Peyer's patch (tissue), 4 donors: ENCODE measurements at regions not wholly inside any gene's neighbourhood (a gene's known extent, or its start where the extent isn't known, plus 50 kb on each side); places are given as distances from the start of the nearest gene placed in this dataset.

Source experiments
- DNase-seq, 3 donors: peaks; one replicate each; pipeline ENCODE4 v3.0.0-alpha.2; 2017 to 2019
- H3K27ac ChIP-seq, 4 donors: fragments of 200-600 bp; sonication (generic); one replicate each; pipeline ENCODE4 v1.5.1; 2016 to 2019
- H3K27me3 ChIP-seq, 2 donors: fragments of 200-600 bp; sonication (generic); one replicate each; pipeline ENCODE4 v1.5.1; 2019
- H3K36me3 ChIP-seq, 3 donors: fragments of 200-600 bp; sonication (generic); one replicate each; pipeline ENCODE4 v1.5.1; 2016 to 2019
- H3K4me1 ChIP-seq, 4 donors: fragments of 200-600 bp; sonication (generic); one replicate each; pipeline ENCODE4 v1.5.1; 2016 to 2019
- H3K4me3 ChIP-seq, 4 donors: fragments of 200-600 bp; sonication (generic); 1 replicate in 3 of 4; 2 replicates in 1 of 4; pipeline ENCODE4 v1.5.1; 2016 to 2019; ENCODE audit warnings: mild to moderate bottlenecking in 1 of 4
- H3K9me3 ChIP-seq, 4 donors: fragments of 200-600 bp; sonication (generic); one replicate each; pipeline ENCODE4 v1.5.1; 2016 to 2019; ENCODE audit warnings: mild to moderate bottlenecking in 1 of 4
- POLR2A ChIP-seq, 2 donors: fragments of 450-650 bp; IDR thresholded peaks; one replicate each; pipeline ENCODE4 v1.5.1; 2017; ENCODE audit warnings: antibody characterized with exemption in 2 of 2, mild to moderate bottlenecking in 2 of 2, moderate library complexity in 2 of 2
- TF ChIP-seq, protein P1 (sequence below), 6 experiments: fragments of 450-650 bp in 4 of 6; fragments of 200-600 bp in 2 of 6; sonication (generic) in 1 of 6; IDR thresholded peaks; one replicate each; pipeline ENCODE4 v1.5.1; 2017 to 2019; ENCODE audit warnings: antibody characterized with exemption in 6 of 6, mild to moderate bottlenecking in 3 of 6, moderate library complexity in 1 of 6

DNA sequence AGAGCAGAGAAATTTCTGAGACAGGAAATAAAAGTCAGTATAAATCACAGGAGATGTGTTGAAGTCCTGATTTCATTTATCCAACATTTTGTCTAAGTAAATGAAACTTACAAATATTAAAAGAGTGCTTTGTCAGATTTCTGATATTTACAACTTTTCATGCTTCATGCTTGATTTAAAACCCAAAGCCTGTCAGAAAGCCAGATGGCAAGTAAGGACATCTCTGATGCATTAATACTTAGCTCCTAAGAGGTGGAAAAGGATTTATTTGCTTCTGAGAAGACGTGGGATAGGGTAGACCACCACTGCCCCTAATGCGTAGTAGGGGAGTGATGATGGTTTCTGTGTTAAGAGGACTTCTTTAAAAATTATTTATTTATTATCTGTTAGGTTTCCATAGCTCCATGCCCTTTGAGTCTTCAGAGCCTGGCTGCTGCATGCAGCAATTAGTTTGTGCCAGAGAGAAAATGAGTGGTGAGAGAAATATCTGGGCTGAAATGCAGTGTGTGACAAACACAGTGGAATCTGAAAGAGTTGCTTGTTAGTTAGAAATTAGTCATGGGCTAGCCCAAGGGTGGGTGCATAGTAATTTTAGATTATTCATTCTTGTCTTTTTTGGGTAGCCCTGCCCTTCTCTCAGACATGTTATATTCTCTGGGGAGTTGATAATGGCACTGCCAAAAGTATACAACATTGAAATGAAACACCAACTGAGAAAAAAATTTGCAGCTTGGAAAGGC is 333.8 kb downstream of the C4orf33 start:
- H3K27me3 ChIP-seq: no peaks in the 10 kb centered on the region
- no peaks in the 10 kb centered on the region for H3K36me3 ChIP-seq
- no peak overlapping the region for H3K27ac ChIP-seq
- TF ChIP-seq, protein P1, sequence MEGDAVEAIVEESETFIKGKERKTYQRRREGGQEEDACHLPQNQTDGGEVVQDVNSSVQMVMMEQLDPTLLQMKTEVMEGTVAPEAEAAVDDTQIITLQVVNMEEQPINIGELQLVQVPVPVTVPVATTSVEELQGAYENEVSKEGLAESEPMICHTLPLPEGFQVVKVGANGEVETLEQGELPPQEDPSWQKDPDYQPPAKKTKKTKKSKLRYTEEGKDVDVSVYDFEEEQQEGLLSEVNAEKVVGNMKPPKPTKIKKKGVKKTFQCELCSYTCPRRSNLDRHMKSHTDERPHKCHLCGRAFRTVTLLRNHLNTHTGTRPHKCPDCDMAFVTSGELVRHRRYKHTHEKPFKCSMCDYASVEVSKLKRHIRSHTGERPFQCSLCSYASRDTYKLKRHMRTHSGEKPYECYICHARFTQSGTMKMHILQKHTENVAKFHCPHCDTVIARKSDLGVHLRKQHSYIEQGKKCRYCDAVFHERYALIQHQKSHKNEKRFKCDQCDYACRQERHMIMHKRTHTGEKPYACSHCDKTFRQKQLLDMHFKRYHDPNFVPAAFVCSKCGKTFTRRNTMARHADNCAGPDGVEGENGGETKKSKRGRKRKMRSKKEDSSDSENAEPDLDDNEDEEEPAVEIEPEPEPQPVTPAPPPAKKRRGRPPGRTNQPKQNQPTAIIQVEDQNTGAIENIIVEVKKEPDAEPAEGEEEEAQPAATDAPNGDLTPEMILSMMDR (IDR thresholded peaks at IDR 0.05): no peak
- no peak for TF ChIP-seq POLR2A (IDR thresholded peaks at IDR 0.05)
- no peaks in the 10 kb centered on the region for H3K9me3 ChIP-seq
- no peak for DNase-seq
- H3K4me3 ChIP-seq: no peak overlapping the region
- H3K4me1 ChIP-seq: no peaks in the 10 kb centered on the region

DNA sequence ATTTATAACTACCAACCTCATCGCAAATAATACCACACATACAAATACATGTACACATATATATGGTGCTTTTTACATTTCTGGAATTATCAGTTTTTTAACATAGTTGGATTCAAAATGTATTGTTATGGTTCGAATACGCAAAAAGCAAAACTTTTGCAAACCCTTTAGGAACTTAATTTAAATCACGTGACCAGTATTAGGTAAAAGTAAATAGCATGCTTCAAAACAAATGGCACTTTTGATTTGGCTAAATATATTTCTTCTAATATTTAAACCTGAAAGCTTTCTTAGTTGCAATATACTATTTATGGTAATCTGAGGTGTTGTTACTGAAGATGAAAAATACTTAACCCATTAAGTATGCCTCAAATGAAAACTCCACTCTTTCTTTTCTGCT is 341.4 kb downstream of the C4orf33 start:
- no peaks in the 10 kb centered on the region for H3K9me3 ChIP-seq
- H3K27ac ChIP-seq: no peak overlapping the region
- H3K4me1 ChIP-seq: no peaks in the 10 kb centered on the region
- H3K36me3 ChIP-seq: no peaks in the 10 kb centered on the region
- no peak overlapping the region for H3K4me3 ChIP-seq
- no peak for DNase-seq
- TF ChIP-seq, protein P1 (IDR thresholded peaks at IDR 0.05): no peak
- TF ChIP-seq POLR2A (IDR thresholded peaks at IDR 0.05): no peak
- no peaks in the 10 kb centered on the region for H3K27me3 ChIP-seq

DNA sequence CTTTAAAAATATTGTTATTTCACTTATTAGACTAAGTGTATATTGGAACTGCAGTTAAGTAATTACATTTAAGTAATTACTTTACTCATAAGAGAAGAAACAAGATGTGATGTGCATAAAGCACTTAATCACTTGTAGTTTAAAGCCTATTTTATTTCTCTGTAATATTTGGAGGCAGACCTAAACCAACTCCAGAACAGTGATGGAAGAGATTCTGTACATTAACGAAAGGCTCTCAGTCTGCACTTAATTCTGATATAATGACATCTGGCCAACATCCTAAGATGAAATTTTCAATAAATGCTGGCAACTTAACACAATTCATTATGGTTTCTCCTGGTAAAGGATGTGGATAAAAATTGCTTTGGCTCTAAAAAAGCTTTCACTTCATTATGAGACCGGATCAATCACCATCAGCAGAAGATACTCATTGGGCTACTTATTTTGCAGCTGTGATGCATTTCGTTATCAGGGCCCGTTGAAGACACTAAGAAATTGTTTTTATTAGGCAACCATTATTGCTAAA is 342.6 kb downstream of the C4orf33 start:
- Histone ChIP-seq H3K4me1 (no peaks in the 10 kb centered on the region), H3K36me3 (no peaks in the 10 kb centered on the region), H3K27me3 (no peaks in the 10 kb centered on the region), H3K9me3 (no peaks in the 10 kb centered on the region), H3K4me3 (no peak overlapping the region), H3K27ac (no peak overlapping the region)
- TF ChIP-seq, protein P1 (IDR thresholded peaks at IDR 0.05): no peak
- TF ChIP-seq POLR2A (IDR thresholded peaks at IDR 0.05): no peak
- DNase-seq: no peak

DNA sequence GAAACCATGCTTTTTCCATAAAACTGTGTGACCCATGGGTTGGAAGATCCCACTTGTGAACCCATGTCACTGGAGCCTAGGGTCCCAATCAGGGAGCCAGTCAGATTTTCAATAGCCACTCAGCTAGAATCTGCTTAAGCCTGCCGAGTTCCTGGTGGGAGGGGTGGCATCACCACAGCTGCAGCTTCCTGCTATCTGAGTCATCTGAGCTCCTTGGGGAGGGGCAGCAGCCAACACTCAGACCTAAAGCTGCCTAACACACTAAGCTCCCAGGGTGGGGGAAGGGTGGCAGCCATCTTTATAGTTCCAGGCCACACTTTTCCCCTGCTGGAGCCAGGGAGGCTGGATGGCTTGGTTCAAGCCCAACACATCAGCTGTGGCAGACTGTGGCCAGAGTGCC is 350.1 kb downstream of the C4orf33 start:
- Histone ChIP-seq H3K4me3 (no peak overlapping the region), H3K9me3 (no peaks in the 10 kb centered on the region), H3K4me1 (no peaks in the 10 kb centered on the region), H3K27ac (no peak overlapping the region), H3K36me3 (no peaks in the 10 kb centered on the region), H3K27me3 (no peaks in the 10 kb centered on the region)
- DNase-seq: no peak
- no peak for TF ChIP-seq POLR2A (IDR thresholded peaks at IDR 0.05)
- TF ChIP-seq, protein P1 (IDR thresholded peaks at IDR 0.05): no peak

DNA sequence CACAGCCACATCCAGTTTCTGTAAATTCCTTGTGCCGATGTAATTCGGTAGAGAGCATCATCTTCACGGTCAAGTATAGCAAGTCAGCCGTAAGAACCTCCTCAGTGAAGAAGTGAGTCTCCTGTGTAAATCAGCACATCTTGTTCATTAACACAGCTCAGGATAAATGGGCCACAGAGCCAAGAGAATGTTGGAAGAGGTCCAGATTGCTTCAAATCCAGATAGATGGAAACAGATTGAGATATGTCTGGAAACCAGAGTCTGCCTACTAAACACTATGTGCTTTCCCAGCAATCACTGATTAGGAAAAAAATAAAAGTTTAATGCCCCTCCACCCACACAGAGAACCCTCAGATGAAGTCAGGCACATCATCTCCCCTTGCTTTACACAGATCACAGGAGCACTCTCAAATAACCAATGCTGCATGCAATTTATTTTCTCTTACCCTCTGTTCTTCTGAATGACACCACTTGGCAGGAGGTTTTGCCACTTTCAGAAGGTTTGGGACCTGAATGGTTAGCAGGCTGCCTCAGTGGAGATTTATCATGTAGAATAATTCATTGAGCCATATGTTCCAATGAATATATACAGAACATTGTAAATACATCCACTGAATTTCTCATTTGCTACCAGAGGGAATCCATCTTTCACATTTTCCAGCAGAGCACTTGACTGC is 357.7 kb downstream of the C4orf33 start:
- Histone ChIP-seq H3K9me3 (no peaks in the 10 kb centered on the region), H3K27ac (no peak overlapping the region), H3K27me3 (no peaks in the 10 kb centered on the region), H3K36me3 (no peaks in the 10 kb centered on the region), H3K4me3 (no peak overlapping the region), H3K4me1 (no peaks in the 10 kb centered on the region)
- DNase-seq: no peak
- no peak for TF ChIP-seq POLR2A (IDR thresholded peaks at IDR 0.05)
- TF ChIP-seq, protein P1 (IDR thresholded peaks at IDR 0.05): no peak
